Astrocyte (in vitro differentiated cells and primary cell): ENCODE measurements at regions not wholly inside any gene's neighbourhood (a gene's known extent, or its start where the extent isn't known, plus 50 kb on each side); places are given as distances from the start of the nearest gene placed in this dataset.
A peak's percentile ranks its signal among the peaks of the same experiment; 100 is the strongest.

Source experiments
- DNase-seq: peaks from one replicate; pipeline ENCODE4 v3.0.0-alpha.2; 2010; ENCODE audit warnings: low read depth
- FAIRE-seq: peaks from 2 replicates; lab custom pipeline; 2011; peaks lifted over from hg19 to GRCh38; lab: Jason Lieb, UNC
- H2AFZ ChIP-seq: 2 replicates; pipeline ENCODE4 v1.6.0; 2012; ENCODE audit warnings: low read depth, low read length, inconsistent platforms
- H3K27ac ChIP-seq: 2 replicates; pipeline ENCODE4 v1.5.1; 2011; ENCODE audit warnings: low read depth, low read length, inconsistent platforms
- H3K27me3 ChIP-seq: 2 replicates; pipeline ENCODE4 v1.6.0; 2011; ENCODE audit warnings: low read length, inconsistent platforms; ENCODE audit not compliant: insufficient read depth
- H3K36me3 ChIP-seq: 2 replicates; pipeline ENCODE4 v1.5.1; 2011; ENCODE audit warnings: low read length, inconsistent platforms; ENCODE audit not compliant: insufficient read depth
- H3K4me1 ChIP-seq: 2 replicates; pipeline ENCODE4 v1.5.1; 2011; ENCODE audit warnings: low read length, inconsistent platforms; ENCODE audit not compliant: insufficient read depth
- H3K4me2 ChIP-seq: 2 replicates; pipeline ENCODE4 v1.6.0; 2012; ENCODE audit warnings: low read length, inconsistent platforms
- H3K4me3 ChIP-seq: 2 replicates; pipeline ENCODE4 v1.5.1; 2011; ENCODE audit warnings: low read depth, mild to moderate bottlenecking, low read length, inconsistent platforms; ENCODE audit not compliant: insufficient read depth
- H3K79me2 ChIP-seq: 2 replicates; pipeline ENCODE4 v1.6.0; 2012; ENCODE audit warnings: mild to moderate bottlenecking, low read length, inconsistent platforms; ENCODE audit not compliant: insufficient read depth
- H3K9ac ChIP-seq: 2 replicates; pipeline ENCODE4 v1.6.0; 2012; ENCODE audit warnings: mild to moderate bottlenecking, low read length, inconsistent platforms
- H3K9me3 ChIP-seq: 2 replicates; pipeline ENCODE4 v1.5.1; 2012; ENCODE audit warnings: low read depth, mild to moderate bottlenecking, low read length, inconsistent platforms; ENCODE audit not compliant: insufficient read depth
- H4K20me1 ChIP-seq: 2 replicates; pipeline ENCODE4 v1.6.0; 2012; ENCODE audit warnings: low read length, inconsistent platforms; ENCODE audit not compliant: insufficient read depth
- H3K27ac Mint-ChIP-seq: one replicate; pipeline ENCODE4 v1.8.0; 2021; ENCODE audit warnings: mild to moderate bottlenecking, mixed read lengths; ENCODE audit not compliant: unreplicated experiment
- H3K27me3 Mint-ChIP-seq: one replicate; pipeline ENCODE4 v1.8.0; 2021; ENCODE audit warnings: low read depth, mixed read lengths; ENCODE audit not compliant: unreplicated experiment
- H3K36me3 Mint-ChIP-seq: one replicate; pipeline ENCODE4 v1.8.0; 2021; ENCODE audit warnings: low read depth, mixed read lengths; ENCODE audit not compliant: unreplicated experiment
- H3K4me1 Mint-ChIP-seq: one replicate; pipeline ENCODE4 v1.8.0; 2021; ENCODE audit warnings: low read depth, mixed read lengths; ENCODE audit not compliant: unreplicated experiment
- H3K4me3 Mint-ChIP-seq: one replicate; pipeline ENCODE4 v1.8.0; 2021; ENCODE audit warnings: mild to moderate bottlenecking, moderate library complexity, mixed read lengths; ENCODE audit not compliant: unreplicated experiment
- H3K9me3 Mint-ChIP-seq: one replicate; pipeline ENCODE4 v1.8.0; 2021; ENCODE audit warnings: mild to moderate bottlenecking, mixed read lengths; ENCODE audit not compliant: unreplicated experiment
- CTCF ChIP-seq: IDR thresholded peaks from 2 replicates; pipeline ENCODE4 v1.5.1; 2011; ENCODE audit warnings: low read depth, mild to moderate bottlenecking, inconsistent platforms, low read length, moderate library complexity; ENCODE audit not compliant: insufficient read depth
- EZH2 ChIP-seq: IDR thresholded peaks from 2 replicates; pipeline ENCODE4 v1.6.1; 2012; ENCODE audit warnings: mild to moderate bottlenecking, low read length, inconsistent platforms; ENCODE audit not compliant: insufficient read depth

DNA sequence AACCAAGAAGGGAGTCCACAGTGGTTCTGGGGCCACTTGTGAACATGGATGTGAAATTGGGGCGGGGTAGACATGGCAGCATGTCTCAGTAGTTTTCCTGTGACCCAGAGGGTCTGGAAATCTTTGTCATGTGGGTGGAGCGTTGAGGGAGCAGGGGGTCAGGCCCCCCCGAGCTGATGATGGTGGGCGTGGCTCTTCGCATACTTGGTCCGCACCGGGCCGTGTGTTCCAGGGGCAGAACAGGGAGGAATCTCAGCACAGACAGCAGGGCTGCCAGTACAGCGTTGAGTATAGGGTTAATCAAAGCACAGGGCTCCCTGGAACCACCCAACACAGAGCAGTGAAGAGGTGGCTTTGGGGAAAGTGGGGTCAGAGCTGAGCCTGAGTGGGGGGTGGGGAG, 267.5 kb downstream of the SEC14L1 start:
- Histone ChIP-seq H3K4me1 (peaks cover 75% of the 10 kb centered on the region), H3K79me2 (peaks cover 97% of the 10 kb centered on the region)
- peak overlapping the region; percentile 40 for H3K4me3 Mint-ChIP-seq

DNA sequence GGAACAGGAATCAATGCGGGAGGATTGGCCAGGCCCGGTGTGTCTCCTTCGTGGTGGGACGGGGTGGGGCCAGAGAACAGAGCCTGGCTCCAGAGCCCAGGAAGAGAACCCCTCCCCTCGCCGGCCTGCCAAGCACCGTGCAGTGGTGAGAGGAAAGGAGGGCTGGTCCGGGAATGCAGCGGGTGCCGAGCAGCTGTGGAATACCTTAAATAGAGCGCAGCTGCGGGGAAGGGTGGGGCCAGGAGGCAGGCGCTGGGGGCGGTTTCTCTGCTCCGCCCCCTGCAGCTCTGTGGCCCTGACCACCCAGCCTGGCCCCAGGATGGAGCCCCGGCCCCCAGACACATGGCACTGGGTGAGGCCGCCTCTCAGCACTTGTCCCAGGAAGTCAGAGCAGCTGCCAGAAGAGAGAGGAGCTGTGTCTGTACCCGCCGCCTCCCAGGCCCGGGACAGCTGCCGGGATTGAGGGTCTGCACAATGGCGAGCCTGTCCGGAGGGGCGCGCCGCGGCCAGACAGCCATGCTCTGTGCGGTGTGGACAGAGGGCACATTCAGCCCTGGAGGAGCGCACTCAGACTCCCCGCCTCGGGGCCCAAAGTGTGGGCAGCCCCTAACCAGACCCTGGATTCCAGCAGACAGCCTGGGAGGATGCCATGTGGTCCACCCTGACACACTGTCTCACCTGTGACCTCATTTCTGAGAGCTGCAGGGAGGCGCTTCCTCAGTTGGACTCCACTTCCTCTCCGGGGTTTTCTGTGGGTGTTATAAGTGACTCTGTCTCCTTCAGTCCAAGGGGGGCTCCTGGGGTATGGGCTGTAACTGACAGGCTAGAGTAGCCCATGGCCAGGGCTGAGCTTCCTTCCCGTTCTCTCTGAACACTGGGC, 268.8 kb downstream of the SEC14L1 start:
- Histone ChIP-seq H2AFZ (no peak overlapping the region), H3K4me1 (peaks cover 67% of the 10 kb centered on the region), H3K4me2 (peak overlapping the region; percentile 64), H3K36me3 (peaks cover 2% of the 10 kb centered on the region), H4K20me1 (peaks cover 22% of the 10 kb centered on the region), H3K27ac (peak overlapping the region; percentile 47), H3K4me3 (no peak overlapping the region), H3K9me3 (no peaks in the 10 kb centered on the region), H3K9ac (peak overlapping the region; percentile 68), H3K27me3 (no peaks in the 10 kb centered on the region), H3K79me2 (peaks cover 97% of the 10 kb centered on the region)
- FAIRE-seq (no peak), DNase-seq (peak; percentile 83)
- Mint-ChIP-seq H3K4me3 (no peak overlapping the region), H3K27me3 (no peaks in the 10 kb centered on the region), H3K27ac (no peak overlapping the region), H3K9me3 (peaks cover 2% of the 10 kb centered on the region), H3K4me1 (peaks cover 47% of the 10 kb centered on the region), H3K36me3 (peaks cover 14% of the 10 kb centered on the region)
- no peak for TF ChIP-seq EZH2
- TF ChIP-seq CTCF: no peak

More for the DNA sequence above, 267.5 kb downstream of the SEC14L1 start:
- peaks cover 18% of the 10 kb centered on the region for H4K20me1 ChIP-seq
- FAIRE-seq (no peak), DNase-seq (no peak)
- Mint-ChIP-seq H3K27me3 (no peaks in the 10 kb centered on the region), H3K9me3 (peaks cover 2% of the 10 kb centered on the region), H3K4me1 (peaks cover 45% of the 10 kb centered on the region), H3K27ac (no peak overlapping the region), H3K36me3 (peaks cover 17% of the 10 kb centered on the region)
- TF ChIP-seq CTCF (no peak), EZH2 (no peak)
- no peak overlapping the region for H3K9ac ChIP-seq
- no peak overlapping the region for H2AFZ ChIP-seq
- no peaks in the 10 kb centered on the region for H3K9me3 ChIP-seq
- H3K4me3 ChIP-seq: no peak overlapping the region
- H3K36me3 ChIP-seq: peaks cover 3% of the 10 kb centered on the region
- no peak overlapping the region for H3K27ac ChIP-seq
- H3K27me3 ChIP-seq: no peaks in the 10 kb centered on the region
- no peak overlapping the region for H3K4me2 ChIP-seq

- TF ChIP-seq CTCF: no peak
- TF ChIP-seq EZH2: no peak
- Histone ChIP-seq H2AFZ (no peak overlapping the region), H3K79me2 (peaks cover 97% of the 10 kb centered on the region), H3K27me3 (no peaks in the 10 kb centered on the region), H3K4me1 (peaks cover 57% of the 10 kb centered on the region), H3K4me2 (no peak overlapping the region), H3K9me3 (no peaks in the 10 kb centered on the region), H4K20me1 (peaks cover 30% of the 10 kb centered on the region), H3K27ac (peak overlapping the region; percentile 4), H3K9ac (peak overlapping the region; percentile 8), H3K36me3 (peaks cover 2% of the 10 kb centered on the region), H3K4me3 (no peak overlapping the region)
- DNase-seq (no peak), FAIRE-seq (no peak)
- Mint-ChIP-seq H3K36me3 (peaks cover 14% of the 10 kb centered on the region), H3K27ac (no peak overlapping the region), H3K4me3 (peak overlapping the region; percentile 40), H3K4me1 (peaks cover 40% of the 10 kb centered on the region), H3K27me3 (no peaks in the 10 kb centered on the region), H3K9me3 (peaks cover 2% of the 10 kb centered on the region)
Observed at GRCh38 chr17:77410470-77410869, 269.7 kb downstream of the SEC14L1 start.
